ENCODE measurements at regions not wholly inside any gene's neighbourhood (a gene's known extent, or its start where the extent isn't known, plus 50 kb on each side); places are given as distances from the start of the nearest gene placed in this dataset.

GRCh38 chr18:51537487-51537886, 340.0 kb upstream of the MEX3C start:
- intact Hi-C loops (cut with DNase I), result no loop called here
- no peak overlapping the region for H3K4me3 ChIP-seq
- no peak overlapping the region for H3K27ac ChIP-seq
- H3K27me3 ChIP-seq, result no peaks in the 10 kb centered on the region
- TF ChIP-seq, protein P1, sequence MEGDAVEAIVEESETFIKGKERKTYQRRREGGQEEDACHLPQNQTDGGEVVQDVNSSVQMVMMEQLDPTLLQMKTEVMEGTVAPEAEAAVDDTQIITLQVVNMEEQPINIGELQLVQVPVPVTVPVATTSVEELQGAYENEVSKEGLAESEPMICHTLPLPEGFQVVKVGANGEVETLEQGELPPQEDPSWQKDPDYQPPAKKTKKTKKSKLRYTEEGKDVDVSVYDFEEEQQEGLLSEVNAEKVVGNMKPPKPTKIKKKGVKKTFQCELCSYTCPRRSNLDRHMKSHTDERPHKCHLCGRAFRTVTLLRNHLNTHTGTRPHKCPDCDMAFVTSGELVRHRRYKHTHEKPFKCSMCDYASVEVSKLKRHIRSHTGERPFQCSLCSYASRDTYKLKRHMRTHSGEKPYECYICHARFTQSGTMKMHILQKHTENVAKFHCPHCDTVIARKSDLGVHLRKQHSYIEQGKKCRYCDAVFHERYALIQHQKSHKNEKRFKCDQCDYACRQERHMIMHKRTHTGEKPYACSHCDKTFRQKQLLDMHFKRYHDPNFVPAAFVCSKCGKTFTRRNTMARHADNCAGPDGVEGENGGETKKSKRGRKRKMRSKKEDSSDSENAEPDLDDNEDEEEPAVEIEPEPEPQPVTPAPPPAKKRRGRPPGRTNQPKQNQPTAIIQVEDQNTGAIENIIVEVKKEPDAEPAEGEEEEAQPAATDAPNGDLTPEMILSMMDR (IDR thresholded peaks at IDR 0.05), result no peak
- TF ChIP-seq EP300 (IDR thresholded peaks at IDR 0.05) (no peak), POLR2A (IDR thresholded peaks at IDR 0.05) (no peak)
- no peaks in the 10 kb centered on the region for H3K9me3 ChIP-seq
- no peaks in the 10 kb centered on the region for H3K36me3 ChIP-seq
- DNase-seq, result no peak
- WGBS, 3 donors, result 5 to 16% (median 6%) methylated on average over 6 of the region's 6 CpGs
- H3K4me1 ChIP-seq (ENCODE audit: insufficient read depth), result no peaks in the 10 kb centered on the region

GRCh38 chr18:51540562-51540961, 343.1 kb upstream of the MEX3C start:
- intact Hi-C loops (cut with DNase I), result no loop called here
- Histone ChIP-seq H3K27ac (no peak overlapping the region), H3K9me3 (no peaks in the 10 kb centered on the region), H3K4me3 (no peak overlapping the region), H3K4me1 (ENCODE audit: insufficient read depth) (no peaks in the 10 kb centered on the region), H3K36me3 (no peaks in the 10 kb centered on the region), H3K27me3 (no peaks in the 10 kb centered on the region)
- 94 to 98% (median 95%) methylated on average over 1 of the region's 1 CpG for WGBS, 3 donors
- no peak for TF ChIP-seq EP300 (IDR thresholded peaks at IDR 0.05)
- TF ChIP-seq POLR2A (IDR thresholded peaks at IDR 0.05), result no peak
- TF ChIP-seq, protein P1 (IDR thresholded peaks at IDR 0.05), result no peak
- DNase-seq, result no peak

GRCh38 chr18:51541230-51541629, 343.7 kb upstream of the MEX3C start:
- TF ChIP-seq EP300 (IDR thresholded peaks at IDR 0.05) (no peak), POLR2A (IDR thresholded peaks at IDR 0.05) (no peak)
- TF ChIP-seq, protein P1 (IDR thresholded peaks at IDR 0.05), result no peak
- Histone ChIP-seq H3K27ac (no peak overlapping the region), H3K27me3 (no peaks in the 10 kb centered on the region), H3K36me3 (no peaks in the 10 kb centered on the region), H3K9me3 (no peaks in the 10 kb centered on the region), H3K4me1 (ENCODE audit: insufficient read depth) (no peaks in the 10 kb centered on the region), H3K4me3 (no peak overlapping the region)
- DNase-seq, result no peak
- intact Hi-C loops (cut with DNase I), result no loop called here

DNA sequence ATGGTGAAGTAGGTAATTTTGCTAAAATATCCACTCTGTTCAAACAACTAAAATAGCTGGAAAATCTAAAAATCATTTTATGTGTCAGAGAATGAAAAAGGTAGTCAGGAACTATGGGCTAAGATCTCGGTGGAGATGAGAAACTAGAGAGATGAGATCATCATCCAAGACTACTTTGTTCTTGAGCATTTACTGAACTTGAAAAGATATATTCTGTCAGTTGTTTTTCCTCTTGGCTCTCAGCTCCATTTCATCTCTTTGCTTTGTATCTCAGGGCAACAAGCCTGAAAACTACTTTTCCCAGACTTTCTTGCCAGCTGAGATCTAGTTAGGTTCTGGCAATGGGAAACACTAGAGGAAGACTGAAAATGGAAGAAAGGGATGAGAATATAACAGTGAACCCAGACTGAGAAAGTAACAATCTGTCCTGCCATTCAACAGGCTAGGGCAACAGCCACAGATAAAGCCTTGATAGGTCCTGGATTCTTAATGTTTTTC, 346.2 kb upstream of the MEX3C start:
- H3K36me3 ChIP-seq, result no peaks in the 10 kb centered on the region
- H3K27me3 ChIP-seq, result no peaks in the 10 kb centered on the region
- DNase-seq, result no peak

More for the DNA sequence above, 346.2 kb upstream of the MEX3C start:
- TF ChIP-seq POLR2A (IDR thresholded peaks at IDR 0.05) (no peak), EP300 (IDR thresholded peaks at IDR 0.05) (no peak)
- TF ChIP-seq, protein P1 (IDR thresholded peaks at IDR 0.05), result no peak
- H3K9me3 ChIP-seq, result no peaks in the 10 kb centered on the region
- WGBS, 3 donors, result 39 to 61% (median 42%) methylated on average over 1 of the region's 1 CpG
- no peak overlapping the region for H3K4me3 ChIP-seq
- intact Hi-C loops (cut with DNase I), result no loop called here
- no peaks in the 10 kb centered on the region for H3K4me1 ChIP-seq (ENCODE audit: insufficient read depth)
- H3K27ac ChIP-seq, result no peak overlapping the region

Measured in ovary (tissue), 7 donors.